ENCODE measurements at regions not wholly inside any gene's neighbourhood (a gene's known extent, or its start where the extent isn't known, plus 50 kb on each side); places are given as distances from the start of the nearest gene placed in this dataset.

GRCh38 chr3:72398781-72399180 lies 449.5 kb downstream of the SHQ1 start:
- TF ChIP-seq, protein P1, sequence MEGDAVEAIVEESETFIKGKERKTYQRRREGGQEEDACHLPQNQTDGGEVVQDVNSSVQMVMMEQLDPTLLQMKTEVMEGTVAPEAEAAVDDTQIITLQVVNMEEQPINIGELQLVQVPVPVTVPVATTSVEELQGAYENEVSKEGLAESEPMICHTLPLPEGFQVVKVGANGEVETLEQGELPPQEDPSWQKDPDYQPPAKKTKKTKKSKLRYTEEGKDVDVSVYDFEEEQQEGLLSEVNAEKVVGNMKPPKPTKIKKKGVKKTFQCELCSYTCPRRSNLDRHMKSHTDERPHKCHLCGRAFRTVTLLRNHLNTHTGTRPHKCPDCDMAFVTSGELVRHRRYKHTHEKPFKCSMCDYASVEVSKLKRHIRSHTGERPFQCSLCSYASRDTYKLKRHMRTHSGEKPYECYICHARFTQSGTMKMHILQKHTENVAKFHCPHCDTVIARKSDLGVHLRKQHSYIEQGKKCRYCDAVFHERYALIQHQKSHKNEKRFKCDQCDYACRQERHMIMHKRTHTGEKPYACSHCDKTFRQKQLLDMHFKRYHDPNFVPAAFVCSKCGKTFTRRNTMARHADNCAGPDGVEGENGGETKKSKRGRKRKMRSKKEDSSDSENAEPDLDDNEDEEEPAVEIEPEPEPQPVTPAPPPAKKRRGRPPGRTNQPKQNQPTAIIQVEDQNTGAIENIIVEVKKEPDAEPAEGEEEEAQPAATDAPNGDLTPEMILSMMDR (conservative IDR thresholded peaks at IDR 0.05): no peak
- no peak for TF ChIP-seq EZH2 (IDR thresholded peaks at IDR 0.05; ENCODE audit: low read depth)
